NCI-H2196 treated with DMSO at 0.1 percent for 48 hours (cell line): ENCODE measurements at regions not wholly inside any gene's neighbourhood (a gene's known extent, or its start where the extent isn't known, plus 50 kb on each side); places are given as distances from the start of the nearest gene placed in this dataset.

Experiments
- DNase-seq: peaks from one replicate; lab custom pipeline; 2025; ENCODE audit not compliant: unreplicated experiment; lab: John Stamatoyannopoulos, UW

- no peak for DNase-seq
Observed at GRCh38 chr7:35399840-35400239, 145.9 kb upstream of the TBX20 start.

- no peak for DNase-seq
Observed at GRCh38 chr7:35399216-35399615, 145.3 kb upstream of the TBX20 start.

GRCh38 chr7:35398518-35398917, 144.6 kb upstream of the TBX20 start:
- DNase-seq = no peak

- no peak for DNase-seq
Observed at GRCh38 chr7:35390146-35390545, 136.2 kb upstream of the TBX20 start.

GRCh38 chr7:35389636-35390035, 135.7 kb upstream of the TBX20 start:
- no peak for DNase-seq

GRCh38 chr7:35386816-35387706, 133.2 kb upstream of the TBX20 start:
- no peak for DNase-seq

- no peak for DNase-seq
Observed at GRCh38 chr7:35386082-35386815, 132.3 kb upstream of the TBX20 start.

GRCh38 chr7:35384761-35385700, 131.1 kb upstream of the TBX20 start:
- no peak for DNase-seq

GRCh38 chr7:35380739-35381224, 126.9 kb upstream of the TBX20 start:
- no peak for DNase-seq

GRCh38 chr7:35379481-35379880, 125.6 kb upstream of the TBX20 start:
- no peak for DNase-seq

- DNase-seq = no peak
Observed at GRCh38 chr7:35375516-35375915, 121.6 kb upstream of the TBX20 start.

- no peak for DNase-seq
Observed at GRCh38 chr7:35374858-35375257, 121.0 kb upstream of the TBX20 start.

GRCh38 chr7:35371221-35371620, 117.3 kb upstream of the TBX20 start:
- no peak for DNase-seq

- no peak for DNase-seq
Observed at GRCh38 chr7:35370687-35371086, 116.8 kb upstream of the TBX20 start.

GRCh38 chr7:35366167-35367155, 112.6 kb upstream of the TBX20 start:
- DNase-seq = no peak

GRCh38 chr7:35365523-35365922, 111.6 kb upstream of the TBX20 start:
- DNase-seq = no peak

GRCh38 chr7:35362341-35362740, 108.4 kb upstream of the TBX20 start:
- no peak for DNase-seq

GRCh38 chr7:35359423-35359822, 105.5 kb upstream of the TBX20 start:
- DNase-seq = no peak

- no peak for DNase-seq
Observed at GRCh38 chr7:35356495-35356894, 102.6 kb upstream of the TBX20 start.

- DNase-seq = no peak
Observed at GRCh38 chr7:35355911-35356310, 102.0 kb upstream of the TBX20 start.
